ENCODE measurements at regions not wholly inside any gene's neighbourhood (a gene's known extent, or its start where the extent isn't known, plus 50 kb on each side); places are given as distances from the start of the nearest gene placed in this dataset.

DNA sequence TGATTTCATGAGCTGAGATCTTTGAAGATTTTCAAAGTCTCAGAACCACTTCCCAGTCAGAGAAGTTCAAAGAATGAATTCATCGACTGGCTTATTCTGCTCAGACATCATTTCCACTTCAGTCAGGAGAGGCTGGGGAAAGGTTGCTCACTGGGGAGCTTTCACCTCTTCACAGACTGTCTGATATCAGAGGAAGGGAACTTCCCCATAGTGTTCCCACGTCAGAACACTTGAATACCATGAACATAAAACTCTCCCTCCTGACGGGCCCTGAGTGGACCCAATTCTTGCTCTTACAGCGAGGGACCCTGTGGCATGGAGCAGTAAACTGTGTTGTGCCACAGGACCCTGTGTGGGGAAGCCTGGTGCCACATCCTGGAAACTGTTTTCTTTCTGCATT is 492.6 kb downstream of the COG6 start:
- 83 to 93% methylated on average over 4 of the region's 4 CpGs for WGBS, 2 donors
- H3K27ac ChIP-seq: no peak overlapping the region
- FAIRE-seq (no peak), ATAC-seq (no peak), DNase-seq (no peak)
- H3K27me3 ChIP-seq: no peaks in the 10 kb centered on the region
- no peak overlapping the region for H3K4me3 ChIP-seq
- H3K36me3 ChIP-seq: no peaks in the 10 kb centered on the region
- TF ChIP-seq, protein P1, sequence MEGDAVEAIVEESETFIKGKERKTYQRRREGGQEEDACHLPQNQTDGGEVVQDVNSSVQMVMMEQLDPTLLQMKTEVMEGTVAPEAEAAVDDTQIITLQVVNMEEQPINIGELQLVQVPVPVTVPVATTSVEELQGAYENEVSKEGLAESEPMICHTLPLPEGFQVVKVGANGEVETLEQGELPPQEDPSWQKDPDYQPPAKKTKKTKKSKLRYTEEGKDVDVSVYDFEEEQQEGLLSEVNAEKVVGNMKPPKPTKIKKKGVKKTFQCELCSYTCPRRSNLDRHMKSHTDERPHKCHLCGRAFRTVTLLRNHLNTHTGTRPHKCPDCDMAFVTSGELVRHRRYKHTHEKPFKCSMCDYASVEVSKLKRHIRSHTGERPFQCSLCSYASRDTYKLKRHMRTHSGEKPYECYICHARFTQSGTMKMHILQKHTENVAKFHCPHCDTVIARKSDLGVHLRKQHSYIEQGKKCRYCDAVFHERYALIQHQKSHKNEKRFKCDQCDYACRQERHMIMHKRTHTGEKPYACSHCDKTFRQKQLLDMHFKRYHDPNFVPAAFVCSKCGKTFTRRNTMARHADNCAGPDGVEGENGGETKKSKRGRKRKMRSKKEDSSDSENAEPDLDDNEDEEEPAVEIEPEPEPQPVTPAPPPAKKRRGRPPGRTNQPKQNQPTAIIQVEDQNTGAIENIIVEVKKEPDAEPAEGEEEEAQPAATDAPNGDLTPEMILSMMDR (IDR thresholded peaks at IDR 0.05): no peak
- intact Hi-C loops (cut with DNase I): no loop called here
- H3K9me3 ChIP-seq: no peaks in the 10 kb centered on the region
- peaks cover 0 to 7% (median 5%) of the 10 kb centered on the region in 3 donors for H3K4me1 ChIP-seq

DNA sequence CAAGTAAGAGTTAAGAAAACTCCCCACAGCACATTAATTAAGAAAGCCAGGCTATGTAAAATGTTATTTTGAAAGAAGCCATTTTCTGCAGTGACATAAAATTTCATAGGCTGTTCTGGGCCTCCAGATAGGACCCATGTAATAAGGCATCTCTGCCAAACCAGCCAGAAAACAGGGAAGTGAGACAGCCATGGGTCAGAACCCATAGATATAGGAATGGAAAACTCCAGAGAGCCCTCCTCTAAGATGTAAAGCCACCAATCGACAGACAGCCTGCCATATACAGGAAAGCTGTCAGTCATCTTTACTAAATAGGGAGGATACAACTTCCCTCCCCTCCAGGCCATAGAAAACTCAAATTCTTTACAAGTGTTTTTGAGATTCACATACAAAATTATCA is 493.3 kb downstream of the COG6 start:
- no peak for FAIRE-seq
- no peak overlapping the region for H3K27ac ChIP-seq
- 89 to 95% methylated on average over 1 of the region's 1 CpG for WGBS, 2 donors

DNA sequence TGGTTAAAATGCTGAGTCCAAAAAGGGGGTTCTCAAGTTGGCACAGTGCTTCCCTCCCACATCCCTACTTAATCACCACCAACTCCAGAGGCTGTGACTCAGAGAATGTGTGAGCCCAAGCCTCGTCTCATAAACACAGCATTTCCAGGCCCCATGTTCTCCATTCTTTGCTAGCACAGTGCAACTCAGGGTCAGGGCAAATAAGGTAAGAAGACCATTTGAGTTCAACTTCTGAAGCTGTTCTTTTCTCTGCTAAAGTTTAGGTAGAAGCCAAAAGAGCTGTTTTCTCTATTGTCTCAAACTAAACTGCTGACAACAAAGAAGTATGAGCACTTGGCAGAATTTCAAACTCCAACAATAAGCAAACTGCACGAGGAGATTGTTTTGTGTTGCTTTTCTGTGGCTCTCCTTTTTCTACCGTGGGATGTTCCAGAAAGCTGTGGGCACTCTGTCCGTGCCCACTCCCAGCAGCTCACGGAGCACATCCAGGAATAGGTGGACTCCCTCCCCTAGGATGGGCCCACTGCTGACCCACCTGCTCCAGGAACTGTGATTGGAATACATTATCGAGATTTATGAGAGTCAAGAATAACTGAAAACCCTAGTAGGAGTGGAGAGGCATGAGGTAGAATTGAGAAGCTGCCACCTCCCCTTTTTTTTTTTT is 494.3 kb downstream of the COG6 start:
- 59% methylated on average over 6 of the region's 6 CpGs for WGBS, 2 donors
- no peaks in the 10 kb centered on the region for H3K36me3 ChIP-seq
- no peak overlapping the region for H3K4me3 ChIP-seq
- intact Hi-C loops (cut with DNase I): no loop called here
- ATAC-seq (peak in 3 of 4 donors; percentile 56 to 58 (median 57)), FAIRE-seq (no peak), DNase-seq (no peak)
- no peaks in the 10 kb centered on the region for H3K27me3 ChIP-seq
- no peak overlapping the region for H3K27ac ChIP-seq
- peaks cover 0 to 13% (median 6%) of the 10 kb centered on the region in 3 donors for H3K4me1 ChIP-seq
- no peaks in the 10 kb centered on the region for H3K9me3 ChIP-seq
- TF ChIP-seq, protein P1 (IDR thresholded peaks at IDR 0.05): no peak

More for the DNA sequence above, 493.3 kb downstream of the COG6 start:
- ATAC-seq: no peak
- Histone ChIP-seq H3K9me3 (no peaks in the 10 kb centered on the region), H3K27me3 (no peaks in the 10 kb centered on the region), H3K4me3 (no peak overlapping the region), H3K36me3 (no peaks in the 10 kb centered on the region), H3K4me1 (peaks cover 0 to 13% (median 6%) of the 10 kb centered on the region in 3 donors)
- TF ChIP-seq, protein P1 (IDR thresholded peaks at IDR 0.05): no peak
- DNase-seq: no peak
- intact Hi-C loops (cut with DNase I): no loop called here

DNA sequence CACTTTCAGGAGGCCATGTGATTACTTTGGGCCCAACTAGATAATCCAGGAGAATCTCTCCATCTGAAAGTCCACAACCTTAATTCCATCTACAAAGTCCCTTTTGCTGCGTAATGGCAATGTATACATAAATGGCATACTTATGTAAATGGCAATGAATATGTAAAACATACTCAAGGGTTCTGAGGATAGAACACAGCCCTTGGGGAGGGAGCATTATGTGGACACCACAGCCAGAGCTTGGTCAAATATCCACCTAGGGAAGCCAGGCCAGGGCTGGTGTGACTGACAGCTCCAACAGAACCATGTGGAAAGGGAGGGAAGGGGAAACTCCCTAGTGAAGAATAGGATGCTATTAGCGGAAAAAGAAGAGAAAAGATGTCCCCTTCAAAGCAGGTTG is 496.2 kb downstream of the COG6 start:
- DNase-seq (no peak), FAIRE-seq (no peak), ATAC-seq (no peak)
- 97 to 100% methylated on average over 2 of the region's 2 CpGs for WGBS, 2 donors
- no peaks in the 10 kb centered on the region for H3K27me3 ChIP-seq
- no peak overlapping the region for H3K4me3 ChIP-seq
- no peak overlapping the region for H3K27ac ChIP-seq
- no peaks in the 10 kb centered on the region for H3K9me3 ChIP-seq
- TF ChIP-seq, protein P1 (IDR thresholded peaks at IDR 0.05): no peak
- H3K4me1 ChIP-seq: peaks cover 0 to 13% (median 6%) of the 10 kb centered on the region in 3 donors
- intact Hi-C loops (cut with DNase I): no loop called here
- no peaks in the 10 kb centered on the region for H3K36me3 ChIP-seq

DNA sequence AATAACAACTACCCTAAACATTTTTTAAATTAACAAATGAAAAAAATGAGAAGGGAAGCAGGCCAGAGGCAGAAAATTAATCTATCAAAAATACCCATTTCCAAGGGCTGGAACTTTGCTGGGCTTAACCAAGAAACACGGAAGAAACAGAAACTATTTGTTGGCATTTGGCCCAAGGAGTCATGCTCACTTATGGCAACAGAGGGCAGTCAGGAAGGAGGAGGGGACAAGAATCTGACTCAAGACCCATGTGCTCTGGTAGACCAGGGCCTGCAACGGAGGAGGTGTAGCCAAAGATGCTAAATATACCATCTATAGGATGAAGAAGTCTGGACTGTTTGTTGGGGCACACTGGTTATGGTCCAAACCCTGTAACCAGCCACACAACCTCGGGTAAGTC is 496.7 kb downstream of the COG6 start:
- no peak for FAIRE-seq
- 67 to 73% methylated on average over 3 of the region's 3 CpGs for WGBS, 2 donors
- ATAC-seq: peak; percentile 48 to 70 (median 62)

More for the DNA sequence above, 496.7 kb downstream of the COG6 start:
- Histone ChIP-seq H3K36me3 (no peaks in the 10 kb centered on the region), H3K9me3 (no peaks in the 10 kb centered on the region), H3K27me3 (no peaks in the 10 kb centered on the region), H3K27ac (no peak overlapping the region), H3K4me3 (no peak overlapping the region), H3K4me1 (peaks cover 0 to 13% (median 6%) of the 10 kb centered on the region in 3 donors)
- intact Hi-C loops (cut with DNase I): no loop called here
- DNase-seq: peak in 1 of 6 donors; percentile 39
- TF ChIP-seq, protein P1 (IDR thresholded peaks at IDR 0.05): no peak

Data from pancreas (tissue), 10 donors.